Bone marrow (tissue), 2 donors: ENCODE measurements at regions not wholly inside any gene's neighbourhood (a gene's known extent, or its start where the extent isn't known, plus 50 kb on each side); places are given as distances from the start of the nearest gene placed in this dataset.

Experiments used
- DNase-seq, 2 donors: peaks; one replicate each; lab custom pipeline; 2025; lab: John Stamatoyannopoulos, UW

GRCh38 chr6:165950316-165950715 lies 217.3 kb downstream of the TBXT start:
- DNase-seq: no peak

GRCh38 chr6:165949324-165949723 lies 218.3 kb downstream of the TBXT start:
- no peak for DNase-seq

- no peak for DNase-seq
Observed at GRCh38 chr6:165944002-165944466, 223.6 kb downstream of the TBXT start.

GRCh38 chr6:165941786-165942185 lies 225.9 kb downstream of the TBXT start:
- no peak for DNase-seq

GRCh38 chr6:165941249-165941775 lies 226.3 kb downstream of the TBXT start:
- no peak for DNase-seq

GRCh38 chr6:165940366-165940765 lies 227.3 kb downstream of the TBXT start:
- no peak for DNase-seq

- no peak for DNase-seq
Observed at GRCh38 chr6:165939601-165940290, 227.9 kb downstream of the TBXT start.

- no peak for DNase-seq
Observed at GRCh38 chr6:165939047-165939446, 228.6 kb downstream of the TBXT start.

- DNase-seq: no peak
Observed at GRCh38 chr6:165937564-165938358, 229.9 kb downstream of the TBXT start.

- no peak for DNase-seq
Observed at GRCh38 chr6:165936660-165937059, 231.0 kb downstream of the TBXT start.

- DNase-seq: no peak
Observed at GRCh38 chr6:165936096-165936495, 231.6 kb downstream of the TBXT start.

- DNase-seq: no peak
Observed at GRCh38 chr6:165931675-165932074, 236.0 kb downstream of the TBXT start.

GRCh38 chr6:165930668-165931214 lies 236.9 kb downstream of the TBXT start:
- no peak for DNase-seq

- DNase-seq: no peak
Observed at GRCh38 chr6:165929607-165930006, 238.0 kb downstream of the TBXT start.

- no peak for DNase-seq
Observed at GRCh38 chr6:165926378-165926777, 241.3 kb downstream of the TBXT start.

GRCh38 chr6:165925474-165926156 lies 242.0 kb downstream of the TBXT start:
- DNase-seq: no peak

- no peak for DNase-seq
Observed at GRCh38 chr6:165922309-165922794, 245.3 kb downstream of the TBXT start.

- no peak for DNase-seq
Observed at GRCh38 chr6:165920896-165921671, 246.6 kb downstream of the TBXT start.

GRCh38 chr6:165917576-165917975 lies 250.1 kb downstream of the TBXT start:
- DNase-seq: no peak

GRCh38 chr6:165915022-165915770 lies 252.2 kb upstream of the PDE10A start:
- DNase-seq: no peak
